Activated effector memory CD4-positive, alpha-beta T cell treated with Interleukin-2 at 50 U/mL for 16 hours (primary cell): ENCODE measurements at regions not wholly inside any gene's neighbourhood (a gene's known extent, or its start where the extent isn't known, plus 50 kb on each side); places are given as distances from the start of the nearest gene placed in this dataset.

Experiments
- DNase-seq: peaks from one replicate; pipeline ENCODE4 v3.0.0-alpha.2; 2020

DNA sequence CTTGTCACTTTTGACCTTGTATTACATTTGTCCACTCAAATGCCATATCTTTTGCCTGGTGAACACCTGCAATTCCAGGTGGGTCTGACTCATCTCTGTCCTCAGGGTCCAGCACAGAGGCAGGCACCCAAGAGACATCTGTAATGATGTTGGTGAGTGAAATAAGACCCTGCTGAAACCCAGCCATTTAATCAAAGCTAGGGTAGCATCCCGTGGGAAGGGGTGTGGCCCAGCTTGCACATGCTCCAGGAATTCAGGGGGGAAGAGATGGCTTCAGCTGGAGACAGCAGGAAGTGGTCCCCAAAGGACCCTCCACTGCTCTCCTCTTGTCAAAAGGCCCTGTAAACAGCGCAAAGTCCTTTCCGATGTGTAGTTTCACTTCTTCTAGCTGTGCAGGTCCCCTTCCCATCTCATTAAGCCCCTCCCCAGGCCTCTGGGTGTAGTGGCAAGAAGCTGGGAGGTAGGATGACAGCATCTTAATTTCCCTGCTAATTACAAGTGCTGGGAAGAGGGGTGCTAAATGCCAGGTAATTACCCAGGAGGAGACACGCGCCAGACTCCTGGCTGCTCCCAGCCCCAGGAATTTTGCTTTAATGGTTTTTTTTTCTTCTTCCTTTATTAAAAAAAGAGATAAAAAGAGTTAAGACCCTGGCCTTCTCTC, 54.4 kb upstream of the TRABD2B start:
- DNase-seq: no peak

DNA sequence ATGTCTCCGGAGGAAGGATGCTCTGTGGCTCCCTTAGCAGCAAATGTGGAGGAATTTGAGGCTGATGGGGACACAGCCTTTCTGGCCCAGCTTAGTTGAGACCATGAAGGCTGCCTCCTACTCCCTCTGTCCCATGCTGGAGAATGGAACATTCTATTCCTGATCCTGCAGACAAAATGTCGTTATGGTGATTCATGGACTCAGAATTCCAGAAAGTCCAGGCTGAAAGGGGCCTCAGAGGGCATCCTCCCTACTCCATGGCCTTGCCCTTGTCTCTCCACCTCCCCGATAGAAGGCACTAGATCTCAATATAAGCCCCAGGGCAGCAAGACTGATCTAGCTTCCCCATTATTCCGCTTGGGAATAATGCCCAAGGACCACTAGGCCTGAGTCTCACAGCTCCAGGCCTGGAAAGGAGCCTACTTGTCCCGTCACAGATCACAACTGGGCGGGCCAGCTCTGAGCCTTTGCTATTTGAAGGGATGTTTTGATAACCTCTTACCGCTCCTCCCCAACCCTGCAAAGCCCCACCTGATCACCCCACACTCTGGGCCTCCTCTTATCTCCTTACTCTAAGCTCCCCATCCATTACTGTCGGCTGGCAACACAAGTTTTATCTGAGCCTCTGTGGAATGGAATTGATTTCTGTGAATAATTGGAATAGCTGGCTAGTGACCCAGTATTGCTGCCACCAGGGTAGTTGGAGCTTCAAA, 52.8 kb upstream of the TRABD2B start:
- no peak for DNase-seq

DNA sequence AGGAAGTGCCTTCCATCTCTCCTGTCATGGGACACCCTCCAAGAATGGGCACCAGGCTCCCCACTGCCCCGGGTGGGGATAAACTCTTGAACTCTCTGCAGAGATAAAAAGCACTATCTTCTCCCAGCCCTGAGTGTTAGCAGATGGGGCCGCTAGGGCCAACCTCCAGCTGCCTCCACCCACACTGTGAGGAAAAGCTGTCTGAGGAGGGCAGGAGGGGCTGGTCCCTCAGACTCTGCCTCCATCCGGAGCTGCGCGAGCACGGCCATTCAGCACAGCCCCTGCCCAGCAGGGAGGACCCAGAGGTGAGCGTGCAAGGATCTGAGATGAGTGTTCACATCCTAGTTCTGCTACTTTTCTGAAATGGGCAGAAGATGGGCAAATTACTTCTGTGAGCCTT, 51.8 kb upstream of the TRABD2B start:
- no peak for DNase-seq

DNA sequence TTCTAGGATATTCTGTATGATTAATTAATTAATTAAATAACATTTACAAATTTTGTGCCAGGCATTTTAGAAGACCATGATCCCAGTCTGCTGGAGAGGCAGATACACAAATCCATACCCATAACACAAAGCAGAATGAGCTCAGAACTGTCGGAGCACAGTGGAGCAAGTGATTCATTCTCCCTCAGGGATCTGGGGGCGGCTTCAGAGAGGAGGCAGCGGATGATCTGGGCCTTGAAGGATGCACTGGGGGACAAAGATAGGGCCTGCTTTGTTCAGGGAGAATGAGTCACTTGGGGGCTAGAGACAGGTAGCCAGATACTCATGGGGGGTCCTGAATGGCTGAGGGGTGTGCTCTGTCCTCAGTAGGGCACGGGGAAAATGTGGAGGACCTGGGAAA, 50.9 kb upstream of the TRABD2B start:
- DNase-seq: no peak

- no peak for DNase-seq
Observed at GRCh38 chr1:48047116-48047515, 49.9 kb upstream of the TRABD2B start.
